NCI-H1105 (cell line): ENCODE measurements at regions not wholly inside any gene's neighbourhood (a gene's known extent, or its start where the extent isn't known, plus 50 kb on each side); places are given as distances from the start of the nearest gene placed in this dataset.
"Not testable (repeated sequence)": the region's sequence is repeated elsewhere in the genome, so short reads cannot be mapped to it uniquely, and the experiment has no call there.

Source experiments
- DNase-seq: peaks from one replicate; lab custom pipeline; 2025; lab: John Stamatoyannopoulos, UW

DNA sequence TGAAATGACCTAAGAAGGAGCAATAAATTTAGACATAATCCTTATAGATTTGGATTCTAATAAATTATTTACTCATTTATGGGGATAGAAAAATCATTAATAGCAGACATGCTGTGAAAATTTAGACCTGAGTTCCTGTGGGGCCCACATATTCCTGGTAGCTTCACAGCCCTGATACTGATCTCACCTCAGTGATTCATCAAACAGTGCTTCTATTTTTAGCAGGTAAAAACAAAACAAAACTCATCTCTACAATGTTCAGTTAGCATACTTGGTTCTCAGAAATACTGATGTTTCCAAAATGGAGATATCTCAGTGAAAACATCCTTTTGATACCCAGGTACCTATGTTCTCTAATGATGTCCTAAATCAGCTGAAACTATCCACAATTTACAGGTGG lies 841.1 kb upstream of the SORCS1 start:
- DNase-seq, result no peak

GRCh38 chr10:108003576-108003975 lies 839.1 kb upstream of the SORCS1 start:
- DNase-seq, result no peak

DNA sequence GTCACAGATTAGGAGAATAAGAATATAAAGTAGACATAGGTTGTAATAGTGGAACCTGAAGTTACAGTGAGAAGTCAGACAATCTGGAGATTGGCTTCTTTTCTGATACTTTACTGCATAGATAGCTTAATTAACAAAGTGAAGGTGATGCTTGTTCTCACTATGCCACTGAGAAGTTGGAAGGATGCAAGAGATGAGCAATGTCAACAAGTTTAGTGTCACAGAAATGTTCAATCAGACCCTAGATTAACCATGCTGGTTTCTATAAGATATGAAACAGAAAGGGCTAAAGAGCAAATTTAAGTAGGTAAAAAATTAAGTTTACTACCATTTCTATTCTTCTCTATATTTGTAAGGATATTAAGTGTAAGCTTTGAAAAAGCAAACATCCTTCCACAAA lies 838.6 kb upstream of the SORCS1 start:
- no peak for DNase-seq

- no peak for DNase-seq
Measured at GRCh38 chr10:108000365-108000764, 835.9 kb upstream of the SORCS1 start.

GRCh38 chr10:107994621-107995270 lies 830.2 kb upstream of the SORCS1 start:
- DNase-seq, result no peak

DNA sequence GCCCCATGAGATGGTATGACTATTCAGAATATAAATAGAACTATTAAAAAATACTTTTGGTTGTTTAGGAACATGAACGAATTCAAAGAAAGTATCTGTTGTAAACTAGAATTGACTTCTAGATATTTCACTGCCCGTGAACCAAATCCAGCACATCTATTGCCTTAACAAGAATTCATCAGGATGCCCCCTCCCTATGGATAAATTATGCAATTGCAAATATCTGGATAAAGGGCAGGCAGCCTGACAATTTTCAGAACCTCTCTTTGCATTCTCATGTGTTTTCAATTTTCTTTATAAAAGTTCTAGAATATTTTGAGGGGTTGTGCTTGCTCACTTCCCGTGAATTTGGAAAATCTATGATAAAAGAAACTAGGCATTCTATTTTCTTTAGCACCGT lies 822.1 kb upstream of the SORCS1 start:
- no peak for DNase-seq

- DNase-seq, result no peak
Measured at GRCh38 chr10:107984581-107984980, 820.1 kb upstream of the SORCS1 start.

- no peak for DNase-seq
Measured at GRCh38 chr10:107984149-107984548, 819.6 kb upstream of the SORCS1 start.

DNA sequence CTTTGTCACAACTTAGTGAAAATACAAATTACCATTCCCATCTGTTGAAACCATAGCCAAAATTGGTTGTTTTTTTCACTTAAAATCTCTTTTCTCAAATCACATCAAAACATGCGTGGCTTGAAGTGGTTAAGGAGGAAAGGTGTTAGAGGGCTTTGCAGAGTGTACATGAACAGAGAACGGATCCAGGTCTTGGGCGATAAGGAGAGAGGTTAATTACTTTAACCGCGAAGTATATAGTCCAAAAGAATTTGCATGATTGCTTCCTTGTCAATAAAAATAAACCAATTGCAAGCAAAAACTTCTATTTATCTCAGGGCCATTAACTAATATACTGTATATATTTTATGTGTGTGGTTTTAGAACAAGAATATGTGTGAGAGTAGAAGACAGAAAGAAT lies 813.9 kb upstream of the SORCS1 start:
- no peak for DNase-seq

DNA sequence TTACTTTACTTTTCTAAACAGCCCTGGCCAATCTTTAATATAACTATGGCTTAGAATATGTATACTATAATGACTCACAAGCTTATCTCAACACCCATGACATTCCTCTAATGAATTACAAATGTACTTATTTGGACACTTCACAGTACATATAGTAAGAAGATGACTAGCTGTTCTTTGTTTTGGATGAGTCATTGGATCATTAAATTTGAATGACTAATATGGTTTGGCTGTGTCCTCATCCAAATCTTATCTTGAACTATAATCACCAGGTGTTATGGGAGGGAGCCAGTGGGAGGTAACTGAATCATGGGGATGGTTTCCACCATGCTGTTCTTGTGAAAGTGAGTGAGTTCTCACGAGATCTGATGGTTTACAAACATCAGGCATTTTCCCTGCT lies 807.5 kb upstream of the SORCS1 start:
- no peak for DNase-seq

DNA sequence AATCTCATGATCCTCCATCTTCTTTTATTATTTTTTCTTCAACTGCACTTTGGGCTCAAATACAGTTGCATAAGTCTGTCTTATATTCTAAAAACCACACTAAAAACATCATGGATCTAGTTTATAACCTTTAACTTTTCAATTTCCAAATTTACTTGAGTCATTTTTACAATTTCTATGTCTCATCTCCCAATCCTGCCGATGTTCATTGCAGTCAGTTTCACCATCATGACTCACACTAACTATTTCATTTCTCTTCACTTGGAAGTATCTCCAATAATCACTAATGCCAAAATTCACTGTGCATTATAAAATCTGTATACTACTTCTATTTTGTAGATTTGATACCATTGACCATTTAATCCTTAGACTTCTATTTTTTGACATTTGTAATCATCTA lies 806.9 kb upstream of the SORCS1 start:
- no peak for DNase-seq

DNA sequence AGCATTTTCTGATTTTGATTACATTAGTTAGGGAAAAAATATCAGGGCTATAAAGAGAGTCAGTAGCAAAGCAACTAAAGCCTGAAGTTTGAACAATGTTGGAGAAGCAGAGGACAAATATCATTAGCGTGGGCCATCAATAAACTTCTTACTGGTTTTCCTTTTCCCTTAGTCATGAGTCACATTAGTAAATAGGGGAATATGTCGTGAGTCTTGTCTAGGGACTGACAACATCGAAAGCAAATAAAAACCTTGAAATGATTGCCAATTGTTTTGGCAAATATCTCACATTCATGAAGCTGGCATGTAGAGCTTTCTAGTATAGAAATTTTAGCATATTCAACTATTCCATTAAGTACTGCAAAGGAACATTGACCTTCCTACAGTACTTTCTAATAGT lies 806.0 kb upstream of the SORCS1 start:
- no peak for DNase-seq

DNA sequence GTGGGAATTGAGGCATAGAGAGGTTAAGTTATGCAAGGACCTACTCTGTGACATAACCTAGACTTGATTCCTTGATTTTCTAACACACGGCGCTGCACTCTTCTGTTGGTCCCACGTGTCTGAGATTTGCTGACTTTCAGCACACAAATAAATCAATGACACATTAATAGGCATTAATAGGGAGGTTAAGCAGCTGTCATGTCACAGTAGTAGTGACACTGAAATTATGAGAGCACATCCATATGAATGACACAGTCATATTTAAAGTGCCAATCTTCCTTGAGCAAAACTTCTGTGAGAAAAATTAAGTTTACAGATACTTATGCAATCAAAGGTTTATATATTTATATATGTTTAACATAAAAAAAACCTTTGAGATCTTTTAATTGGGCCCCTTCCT lies 805.4 kb upstream of the SORCS1 start:
- DNase-seq, result no peak

DNA sequence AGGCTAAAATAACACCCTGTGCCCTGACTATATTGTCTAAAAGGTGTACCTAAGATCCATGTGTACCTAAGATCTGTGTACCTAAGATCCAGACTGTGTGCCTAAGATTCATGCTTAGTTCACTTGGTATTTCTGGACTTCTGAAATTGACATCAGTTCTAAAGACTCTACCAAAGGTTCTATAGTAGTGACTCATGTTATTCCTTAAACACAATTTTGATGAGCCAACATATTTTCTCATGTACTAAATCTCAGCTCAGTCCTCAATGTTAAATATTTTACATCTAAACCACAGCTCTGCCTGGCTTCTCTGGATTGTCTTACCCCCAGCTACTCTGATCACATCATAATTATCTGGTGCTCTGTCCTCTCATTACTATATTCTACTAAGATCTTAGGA lies 802.3 kb upstream of the SORCS1 start:
- DNase-seq, result no peak

- no peak for DNase-seq
Measured at GRCh38 chr10:107952649-107953556, 788.4 kb upstream of the SORCS1 start.

DNA sequence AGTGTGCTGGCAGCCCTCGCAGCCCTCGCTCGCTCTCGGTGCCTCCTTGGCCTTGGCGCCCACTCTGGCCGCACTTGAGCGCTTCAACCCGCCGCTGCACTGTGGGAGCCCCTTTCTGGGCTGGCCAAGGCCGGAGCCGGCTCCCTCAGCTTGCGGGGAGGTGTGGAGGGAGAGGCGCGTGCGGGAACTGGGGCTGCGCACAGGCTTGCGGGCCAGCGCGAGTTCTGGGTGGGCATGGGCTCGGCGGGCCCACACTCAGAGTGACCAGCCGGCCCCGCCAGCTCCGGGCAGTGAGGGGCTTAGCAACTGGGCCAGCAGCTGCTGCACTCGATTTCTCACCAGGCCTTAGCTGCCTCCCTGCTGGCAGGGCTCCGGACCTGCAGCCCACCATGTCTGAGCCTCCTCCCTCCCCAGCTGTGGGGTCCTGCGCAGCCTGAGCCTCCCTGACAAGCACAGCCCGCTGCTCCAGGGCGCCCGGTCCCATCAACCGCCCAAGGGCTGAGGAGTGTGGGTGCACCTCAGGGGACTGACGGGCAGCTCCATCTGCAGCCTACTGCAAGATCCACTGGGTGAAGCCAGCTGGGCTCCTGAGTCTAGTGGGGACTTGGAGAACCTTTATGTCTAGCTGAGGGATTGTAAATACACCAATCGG lies 786.0 kb upstream of the SORCS1 start:
- DNase-seq, result not testable (repeated sequence)

GRCh38 chr10:107942826-107943225 lies 778.3 kb upstream of the SORCS1 start:
- DNase-seq, result no peak

DNA sequence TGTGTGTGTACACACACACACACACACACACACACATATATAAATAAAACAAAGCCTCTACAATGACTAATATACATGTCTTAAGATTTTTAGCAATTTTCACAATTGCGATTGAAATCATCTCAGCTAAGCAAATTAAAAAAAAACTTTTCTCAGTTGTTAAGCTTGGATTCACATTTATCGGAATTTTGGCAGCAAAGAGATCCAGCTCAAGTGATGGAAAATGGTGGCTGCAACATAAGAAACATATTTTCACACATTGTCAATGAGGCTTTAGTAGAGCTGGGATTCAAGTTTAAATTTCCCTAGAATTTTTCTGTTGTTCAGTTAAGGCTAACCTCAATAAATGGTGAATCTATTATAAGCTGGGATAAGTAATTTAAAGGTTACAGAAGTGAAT lies 768.6 kb upstream of the SORCS1 start:
- DNase-seq, result no peak

- DNase-seq, result no peak
Measured at GRCh38 chr10:107931808-107932207, 767.3 kb upstream of the SORCS1 start.

DNA sequence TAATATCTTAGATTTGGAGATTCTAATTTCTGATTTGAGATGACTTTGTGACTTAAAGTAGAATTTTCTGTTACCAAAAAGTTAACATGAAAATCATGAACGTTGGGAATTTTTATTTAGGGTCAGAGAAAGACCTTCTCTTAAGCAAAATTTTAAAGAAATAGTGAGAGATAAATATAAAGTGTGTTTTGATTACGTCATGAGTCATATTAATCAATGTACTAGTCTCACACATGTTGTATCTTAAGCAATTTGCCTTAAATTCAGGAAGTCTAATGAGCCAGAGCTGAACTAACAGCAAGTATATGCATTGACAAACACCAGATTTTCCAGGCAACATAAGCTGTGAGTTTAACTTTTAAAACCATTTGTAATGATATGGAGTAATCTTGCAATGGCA lies 765.5 kb upstream of the SORCS1 start:
- no peak for DNase-seq

DNA sequence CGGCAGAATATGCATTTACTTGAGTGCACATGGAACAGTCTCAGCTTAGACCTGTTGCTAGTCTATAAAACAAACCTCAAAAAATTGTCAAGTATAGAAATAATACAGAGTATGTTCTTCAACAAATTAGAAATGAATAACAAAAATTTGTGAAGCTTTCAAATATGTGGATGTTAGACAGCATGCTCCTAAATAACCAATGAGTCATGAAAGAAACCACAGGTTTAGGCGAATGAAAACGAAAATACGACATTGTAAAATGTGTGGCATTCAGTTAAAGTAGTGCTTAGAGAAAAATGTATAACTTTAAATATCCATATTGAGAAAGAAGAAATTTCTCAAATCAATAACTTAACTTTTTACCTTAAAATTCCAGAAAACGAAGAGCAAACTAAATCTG lies 760.0 kb upstream of the SORCS1 start:
- no peak for DNase-seq

DNA sequence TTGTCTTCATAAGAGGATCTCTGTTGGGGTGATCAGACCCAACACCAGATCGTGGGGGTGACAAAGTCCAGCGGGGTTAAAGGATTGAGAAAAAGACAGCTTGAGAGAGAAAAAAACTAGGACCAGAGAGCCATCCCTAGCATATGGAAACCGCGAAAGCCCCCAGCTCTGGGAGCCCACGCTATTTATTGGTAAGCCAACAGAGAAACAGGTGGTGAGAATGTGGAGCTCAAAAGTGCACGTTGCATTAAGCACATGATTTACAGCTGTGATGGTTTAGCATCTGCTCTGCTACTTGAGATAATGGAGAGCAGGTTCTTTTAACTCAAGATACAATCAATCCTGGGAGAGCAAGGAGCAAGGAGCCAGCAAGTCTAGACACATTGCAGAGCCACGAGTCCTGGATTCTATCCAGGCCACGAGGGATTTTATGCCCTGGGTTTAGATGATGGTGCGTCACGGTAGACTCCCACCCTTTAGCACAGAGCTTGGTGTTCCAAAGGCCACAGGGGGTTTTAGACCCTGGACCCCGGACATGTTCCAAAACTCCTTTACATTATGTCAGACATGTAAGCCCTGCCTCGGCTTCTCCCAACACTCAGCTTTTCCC lies 755.2 kb upstream of the SORCS1 start:
- no peak for DNase-seq

DNA sequence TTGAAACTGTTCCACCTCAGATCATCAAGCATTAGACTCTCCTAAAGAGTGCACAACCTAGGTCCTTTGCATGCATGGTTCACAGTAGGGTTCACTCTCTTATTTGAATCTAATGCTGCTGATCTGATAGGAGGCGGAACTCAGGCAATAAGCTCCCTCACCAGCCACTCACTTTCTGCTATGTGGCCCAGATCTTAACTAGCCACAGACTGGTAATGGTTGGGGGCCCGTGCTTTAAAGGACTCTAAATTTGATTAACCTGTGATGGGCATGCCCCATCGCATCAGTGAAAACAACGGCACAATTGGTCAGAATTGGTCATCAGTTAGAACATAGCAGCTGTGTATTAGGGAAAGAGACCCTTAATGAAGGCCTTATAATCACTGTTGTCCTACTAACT lies 753.7 kb upstream of the SORCS1 start:
- no peak for DNase-seq
